Fibroblast of lung (primary cell): ENCODE measurements at regions not wholly inside any gene's neighbourhood (a gene's known extent, or its start where the extent isn't known, plus 50 kb on each side); places are given as distances from the start of the nearest gene placed in this dataset.

Experiments
- DNase-seq, 2 donors: peaks; one replicate each; pipeline versions ENCODE4 v3.0.0 to v3.0.0-alpha.2; 2010; ENCODE audit warnings: low read depth in 2 of 2
- H2AFZ ChIP-seq: 2 replicates; pipeline ENCODE4 v1.5.1; 2012; ENCODE audit warnings: low read length, control low read depth, inconsistent platforms
- H3K27ac ChIP-seq: 2 replicates; pipeline ENCODE4 v1.5.1; 2011; ENCODE audit warnings: low read length, control low read depth; ENCODE audit not compliant: insufficient read depth
- H3K27me3 ChIP-seq: 2 replicates; pipeline ENCODE4 v1.5.1; 2011; ENCODE audit warnings: mild to moderate bottlenecking, low read length; ENCODE audit not compliant: control insufficient read depth, insufficient read depth
- H3K36me3 ChIP-seq: 2 replicates; pipeline ENCODE4 v1.5.1; 2011; ENCODE audit warnings: low read length; ENCODE audit not compliant: control insufficient read depth, insufficient read depth
- H3K4me1 ChIP-seq: 2 replicates; pipeline ENCODE4 v1.5.1; 2011; ENCODE audit warnings: low read length; ENCODE audit not compliant: control insufficient read depth, insufficient read depth; ENCODE audit errors: extremely low read depth
- H3K4me2 ChIP-seq: 2 replicates; pipeline ENCODE4 v1.5.1; 2011; ENCODE audit warnings: low read length, control low read depth; ENCODE audit not compliant: insufficient read depth; ENCODE audit errors: extremely low read depth
- H3K4me3 ChIP-seq, 4 experiments: fragments of 200-600 bp in 1 of 4; sonication (generic) in 1 of 4; replicated peaks in 1 of 4; 2 replicates each; pipeline ENCODE4 v1.5.1; 2011 to 2016; ENCODE audit warnings: low read length in 4 of 4, low read depth in 3 of 4, mild to moderate bottlenecking in 3 of 4, control low read depth in 2 of 4, inconsistent platforms in 1 of 4, mixed read lengths in 1 of 4; ENCODE audit not compliant: insufficient read depth in 1 of 4; ENCODE audit errors: control extremely low read depth in 1 of 4
- H3K79me2 ChIP-seq: 2 replicates; pipeline ENCODE4 v1.5.1; 2012; ENCODE audit warnings: mild to moderate bottlenecking, low read length, inconsistent platforms; ENCODE audit not compliant: control insufficient read depth, insufficient read depth
- H3K9ac ChIP-seq: 2 replicates; pipeline ENCODE4 v1.5.1; 2011; ENCODE audit warnings: mild to moderate bottlenecking, low read length, control low read depth; ENCODE audit not compliant: insufficient read depth
- H3K9me3 ChIP-seq: 2 replicates; pipeline ENCODE4 v1.5.1; 2012; ENCODE audit warnings: low read depth, low read length; ENCODE audit not compliant: control insufficient read depth, insufficient read depth
- H4K20me1 ChIP-seq: 2 replicates; pipeline ENCODE4 v1.5.1; 2011; ENCODE audit warnings: low read length; ENCODE audit not compliant: control insufficient read depth, insufficient read depth; ENCODE audit errors: extremely low read depth
- EZH2 ChIP-seq: IDR thresholded peaks from 2 replicates; pipeline ENCODE4 v1.5.1; 2012; ENCODE audit warnings: low read length, control low read depth, mild to moderate bottlenecking; ENCODE audit errors: missing control alignments
- TF ChIP-seq, protein P1 (sequence below), 2 donors: IDR thresholded peaks in 1 of 2; conservative IDR thresholded peaks in 1 of 2; 1 replicate in 1 of 2; 2 replicates in 1 of 2; pipeline ENCODE4 v1.5.1; 2011 to 2012; ENCODE audit warnings: low read length in 2 of 2, control low read depth in 1 of 2, inconsistent platforms in 1 of 2, low read depth in 1 of 2, mild to moderate bottlenecking in 1 of 2

DNA sequence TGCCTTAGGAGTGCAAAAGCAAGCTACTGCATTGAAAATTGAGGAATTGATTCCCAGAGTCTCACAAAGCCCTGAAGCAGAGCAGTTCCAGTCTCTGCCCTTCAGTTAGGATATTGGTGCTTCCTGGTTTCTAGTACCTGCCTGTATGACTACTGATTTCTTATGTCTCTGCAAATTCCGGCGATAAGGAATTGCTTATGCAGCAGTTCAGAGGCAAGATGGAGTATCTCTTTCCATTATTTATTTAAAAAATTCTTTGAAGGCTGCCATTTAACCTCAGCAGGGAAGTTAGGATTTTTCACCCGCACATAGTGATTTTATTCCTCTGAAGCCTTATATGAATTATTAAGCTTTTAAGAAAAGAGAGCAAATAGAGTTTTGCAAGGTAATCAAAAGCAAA, 184.9 kb upstream of the SSTR1 start:
- no peak for DNase-seq
- H3K36me3 ChIP-seq = no peaks in the 10 kb centered on the region

DNA sequence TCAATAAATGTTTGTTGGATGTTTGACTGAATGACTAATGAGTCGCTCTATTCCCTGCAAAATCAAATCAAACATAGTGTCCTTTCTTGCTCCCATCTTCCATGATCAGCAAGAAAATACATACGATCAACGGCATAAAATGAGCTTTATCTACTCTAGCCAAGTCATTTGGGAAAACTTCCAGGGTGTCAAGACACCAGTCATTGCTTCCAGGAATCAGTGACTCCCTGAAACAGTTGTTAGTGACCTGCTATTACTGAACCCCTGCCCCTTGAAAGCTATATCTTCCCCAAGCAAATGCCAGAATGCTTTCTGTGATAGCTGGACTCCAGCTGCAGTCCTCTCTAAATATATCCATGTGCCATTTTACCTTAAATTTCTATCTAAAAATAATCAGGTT, 169.5 kb upstream of the SSTR1 start:
- TF ChIP-seq, protein P1, sequence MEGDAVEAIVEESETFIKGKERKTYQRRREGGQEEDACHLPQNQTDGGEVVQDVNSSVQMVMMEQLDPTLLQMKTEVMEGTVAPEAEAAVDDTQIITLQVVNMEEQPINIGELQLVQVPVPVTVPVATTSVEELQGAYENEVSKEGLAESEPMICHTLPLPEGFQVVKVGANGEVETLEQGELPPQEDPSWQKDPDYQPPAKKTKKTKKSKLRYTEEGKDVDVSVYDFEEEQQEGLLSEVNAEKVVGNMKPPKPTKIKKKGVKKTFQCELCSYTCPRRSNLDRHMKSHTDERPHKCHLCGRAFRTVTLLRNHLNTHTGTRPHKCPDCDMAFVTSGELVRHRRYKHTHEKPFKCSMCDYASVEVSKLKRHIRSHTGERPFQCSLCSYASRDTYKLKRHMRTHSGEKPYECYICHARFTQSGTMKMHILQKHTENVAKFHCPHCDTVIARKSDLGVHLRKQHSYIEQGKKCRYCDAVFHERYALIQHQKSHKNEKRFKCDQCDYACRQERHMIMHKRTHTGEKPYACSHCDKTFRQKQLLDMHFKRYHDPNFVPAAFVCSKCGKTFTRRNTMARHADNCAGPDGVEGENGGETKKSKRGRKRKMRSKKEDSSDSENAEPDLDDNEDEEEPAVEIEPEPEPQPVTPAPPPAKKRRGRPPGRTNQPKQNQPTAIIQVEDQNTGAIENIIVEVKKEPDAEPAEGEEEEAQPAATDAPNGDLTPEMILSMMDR (conservative IDR thresholded peaks at IDR 0.05 in 1 of 2, IDR thresholded peaks at IDR 0.05 in 1 of 2; ENCODE audit: low read depth in 1 of 2, low read length in 2 of 2) = no peak
- no peak for TF ChIP-seq EZH2
- Histone ChIP-seq H4K20me1 (no peaks in the 10 kb centered on the region), H2AFZ (no peak overlapping the region), H3K4me1 (no peaks in the 10 kb centered on the region), H3K27ac (no peak overlapping the region), H3K9ac (no peak overlapping the region), H3K79me2 (no peaks in the 10 kb centered on the region), H3K4me3 (no peak overlapping the region), H3K9me3 (no peaks in the 10 kb centered on the region), H3K36me3 (no peaks in the 10 kb centered on the region), H3K4me2 (no peak overlapping the region), H3K27me3 (no peaks in the 10 kb centered on the region)
- no peak for DNase-seq

More for the DNA sequence above, 184.9 kb upstream of the SSTR1 start:
- TF ChIP-seq EZH2 = no peak
- TF ChIP-seq, protein P1 (conservative IDR thresholded peaks at IDR 0.05 in 1 of 2, IDR thresholded peaks at IDR 0.05 in 1 of 2; ENCODE audit: low read depth in 1 of 2, low read length in 2 of 2) = no peak
- no peak overlapping the region for H3K4me2 ChIP-seq
- no peak overlapping the region for H3K4me3 ChIP-seq
- no peaks in the 10 kb centered on the region for H3K27me3 ChIP-seq
- H3K79me2 ChIP-seq = no peaks in the 10 kb centered on the region
- H3K9ac ChIP-seq = no peak overlapping the region
- H2AFZ ChIP-seq = no peak overlapping the region
- H4K20me1 ChIP-seq = no peaks in the 10 kb centered on the region
- H3K27ac ChIP-seq = no peak overlapping the region
- H3K9me3 ChIP-seq = no peaks in the 10 kb centered on the region
- H3K4me1 ChIP-seq = no peaks in the 10 kb centered on the region

DNA sequence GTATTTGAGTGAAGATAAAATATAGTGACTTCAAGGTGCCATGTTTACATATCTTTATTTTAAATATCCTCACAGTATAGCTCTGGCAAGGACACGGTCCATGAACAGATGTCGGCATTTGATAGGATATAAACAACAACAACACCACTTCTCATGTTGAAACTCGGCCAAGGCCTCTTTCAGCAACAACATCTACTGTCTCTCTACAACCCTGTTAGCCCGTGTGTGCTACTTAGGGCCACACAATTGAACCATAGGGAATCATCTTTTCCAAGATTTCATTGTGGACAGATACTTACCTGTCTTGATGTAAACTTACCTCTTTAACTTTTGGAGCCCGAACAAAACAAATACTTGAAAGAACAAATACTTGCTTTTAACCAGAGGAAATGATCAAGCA, 168.7 kb upstream of the SSTR1 start:
- H3K27me3 ChIP-seq = no peaks in the 10 kb centered on the region
- H3K9me3 ChIP-seq = no peaks in the 10 kb centered on the region
- no peak overlapping the region for H3K9ac ChIP-seq
- no peak overlapping the region for H3K27ac ChIP-seq
- H3K4me1 ChIP-seq = no peaks in the 10 kb centered on the region
- no peaks in the 10 kb centered on the region for H4K20me1 ChIP-seq
- no peak overlapping the region for H3K4me3 ChIP-seq
- H3K79me2 ChIP-seq = no peaks in the 10 kb centered on the region
- H3K36me3 ChIP-seq = no peaks in the 10 kb centered on the region
- DNase-seq = no peak
- no peak overlapping the region for H2AFZ ChIP-seq
- H3K4me2 ChIP-seq = no peak overlapping the region
- TF ChIP-seq EZH2 = no peak
- TF ChIP-seq, protein P1 (conservative IDR thresholded peaks at IDR 0.05 in 1 of 2, IDR thresholded peaks at IDR 0.05 in 1 of 2; ENCODE audit: low read depth in 1 of 2, low read length in 2 of 2) = no peak
